ENCODE measurements at regions not wholly inside any gene's neighbourhood (a gene's known extent, or its start where the extent isn't known, plus 50 kb on each side); places are given as distances from the start of the nearest gene placed in this dataset.
A peak's percentile ranks its signal among the peaks of the same experiment; 100 is the strongest.

- CTCF ChIA-PET = no interaction called here
Observed at GRCh38 chr20:24810676-24811407, 138.2 kb upstream of the CST7 start.

GRCh38 chr20:24812373-24812772 is 136.7 kb upstream of the CST7 start:
- ChIA-PET CTCF (no interaction called here), POLR2A (no interaction called here)
- in situ Hi-C loops (cut with HindIII; ENCODE audit: low pct_unique_long_range_greater_than_20kb, low sequenced_read_pairs) (no loop called here), intact Hi-C loops (cut with micrococcal nuclease; ENCODE audit: unreplicated experiment) (no loop called here)
- no peaks in the 10 kb centered on the region for H3K4me1 ChIP-seq (ENCODE audit: control insufficient read depth, insufficient read depth, low read length)
- no peak for ATAC-seq
- H3K27ac ChIP-seq (ENCODE audit: low read length) = no peak overlapping the region
- DNase-seq (ENCODE audit: low read depth, low spot score) = no peak
- H3K4me3 ChIP-seq (ENCODE audit: low read depth in 2 of 2, low read length in 2 of 2) = no peak overlapping the region
- H3K36me3 ChIP-seq (ENCODE audit: control insufficient read depth, insufficient read depth, low read length) = no peaks in the 10 kb centered on the region
- H3K9me3 ChIP-seq (ENCODE audit: control insufficient read depth, insufficient read depth, low read depth, low read length) = no peaks in the 10 kb centered on the region
- peaks cover 3% of the 10 kb centered on the region; the same call in 1 of the 2 replicates for H3K27me3 ChIP-seq (ENCODE audit: control insufficient read depth, insufficient read depth, low read length)
- TF ChIP-seq POLR2AphosphoS5 (IDR thresholded peaks at IDR 0.05; ENCODE audit: low read depth, low read length) (no peak), SIN3A (IDR thresholded peaks at IDR 0.05; ENCODE audit: borderline replicate concordance, insufficient read depth, low read depth, low read length) (no peak), TCF7L2 (IDR thresholded peaks at IDR 0.05; ENCODE audit: low read depth, low read length) (no peak)
- TF ChIP-seq, protein P1, sequence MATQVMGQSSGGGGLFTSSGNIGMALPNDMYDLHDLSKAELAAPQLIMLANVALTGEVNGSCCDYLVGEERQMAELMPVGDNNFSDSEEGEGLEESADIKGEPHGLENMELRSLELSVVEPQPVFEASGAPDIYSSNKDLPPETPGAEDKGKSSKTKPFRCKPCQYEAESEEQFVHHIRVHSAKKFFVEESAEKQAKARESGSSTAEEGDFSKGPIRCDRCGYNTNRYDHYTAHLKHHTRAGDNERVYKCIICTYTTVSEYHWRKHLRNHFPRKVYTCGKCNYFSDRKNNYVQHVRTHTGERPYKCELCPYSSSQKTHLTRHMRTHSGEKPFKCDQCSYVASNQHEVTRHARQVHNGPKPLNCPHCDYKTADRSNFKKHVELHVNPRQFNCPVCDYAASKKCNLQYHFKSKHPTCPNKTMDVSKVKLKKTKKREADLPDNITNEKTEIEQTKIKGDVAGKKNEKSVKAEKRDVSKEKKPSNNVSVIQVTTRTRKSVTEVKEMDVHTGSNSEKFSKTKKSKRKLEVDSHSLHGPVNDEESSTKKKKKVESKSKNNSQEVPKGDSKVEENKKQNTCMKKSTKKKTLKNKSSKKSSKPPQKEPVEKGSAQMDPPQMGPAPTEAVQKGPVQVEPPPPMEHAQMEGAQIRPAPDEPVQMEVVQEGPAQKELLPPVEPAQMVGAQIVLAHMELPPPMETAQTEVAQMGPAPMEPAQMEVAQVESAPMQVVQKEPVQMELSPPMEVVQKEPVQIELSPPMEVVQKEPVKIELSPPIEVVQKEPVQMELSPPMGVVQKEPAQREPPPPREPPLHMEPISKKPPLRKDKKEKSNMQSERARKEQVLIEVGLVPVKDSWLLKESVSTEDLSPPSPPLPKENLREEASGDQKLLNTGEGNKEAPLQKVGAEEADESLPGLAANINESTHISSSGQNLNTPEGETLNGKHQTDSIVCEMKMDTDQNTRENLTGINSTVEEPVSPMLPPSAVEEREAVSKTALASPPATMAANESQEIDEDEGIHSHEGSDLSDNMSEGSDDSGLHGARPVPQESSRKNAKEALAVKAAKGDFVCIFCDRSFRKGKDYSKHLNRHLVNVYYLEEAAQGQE (IDR thresholded peaks at IDR 0.05; ENCODE audit: insufficient read depth in 1 of 2, low read depth in 2 of 2, low read length in 1 of 2) = no peak
- TF ChIP-seq, protein P2, sequence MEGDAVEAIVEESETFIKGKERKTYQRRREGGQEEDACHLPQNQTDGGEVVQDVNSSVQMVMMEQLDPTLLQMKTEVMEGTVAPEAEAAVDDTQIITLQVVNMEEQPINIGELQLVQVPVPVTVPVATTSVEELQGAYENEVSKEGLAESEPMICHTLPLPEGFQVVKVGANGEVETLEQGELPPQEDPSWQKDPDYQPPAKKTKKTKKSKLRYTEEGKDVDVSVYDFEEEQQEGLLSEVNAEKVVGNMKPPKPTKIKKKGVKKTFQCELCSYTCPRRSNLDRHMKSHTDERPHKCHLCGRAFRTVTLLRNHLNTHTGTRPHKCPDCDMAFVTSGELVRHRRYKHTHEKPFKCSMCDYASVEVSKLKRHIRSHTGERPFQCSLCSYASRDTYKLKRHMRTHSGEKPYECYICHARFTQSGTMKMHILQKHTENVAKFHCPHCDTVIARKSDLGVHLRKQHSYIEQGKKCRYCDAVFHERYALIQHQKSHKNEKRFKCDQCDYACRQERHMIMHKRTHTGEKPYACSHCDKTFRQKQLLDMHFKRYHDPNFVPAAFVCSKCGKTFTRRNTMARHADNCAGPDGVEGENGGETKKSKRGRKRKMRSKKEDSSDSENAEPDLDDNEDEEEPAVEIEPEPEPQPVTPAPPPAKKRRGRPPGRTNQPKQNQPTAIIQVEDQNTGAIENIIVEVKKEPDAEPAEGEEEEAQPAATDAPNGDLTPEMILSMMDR (IDR thresholded peaks at IDR 0.05) = no peak
- no TSS peak for BruUV-seq (replicated peaks)

More at GRCh38 chr20:24810676-24811407, 138.2 kb upstream of the CST7 start:
- Histone ChIP-seq H3K9me3 (ENCODE audit: control insufficient read depth, insufficient read depth, low read depth, low read length) (no peaks in the 10 kb centered on the region), H3K36me3 (ENCODE audit: control insufficient read depth, insufficient read depth, low read length) (no peaks in the 10 kb centered on the region), H3K27ac (ENCODE audit: low read length) (no peak overlapping the region), H3K4me1 (ENCODE audit: control insufficient read depth, insufficient read depth, low read length) (no peaks in the 10 kb centered on the region), H3K4me3 (ENCODE audit: low read depth in 2 of 2, low read length in 2 of 2) (no peak overlapping the region), H3K27me3 (ENCODE audit: control insufficient read depth, insufficient read depth, low read length) (no peaks in the 10 kb centered on the region; the same call in 1 of the 2 replicates)
- DNase-seq (ENCODE audit: low read depth, low spot score) (no peak), ATAC-seq (peak; percentile 37; the same call in 1 of the 2 replicates)
- no TSS peak for BruUV-seq (replicated peaks)
- in situ Hi-C loops (cut with HindIII; ENCODE audit: low pct_unique_long_range_greater_than_20kb, low sequenced_read_pairs) = no loop called here
- intact Hi-C loops (cut with micrococcal nuclease; ENCODE audit: unreplicated experiment) = no loop called here
- POLR2A ChIA-PET = no interaction called here
- no peak for TF ChIP-seq TCF7L2 (IDR thresholded peaks at IDR 0.05; ENCODE audit: low read depth, low read length)
- TF ChIP-seq, protein P2 (IDR thresholded peaks at IDR 0.05) = no peak
- TF ChIP-seq, protein P1 (IDR thresholded peaks at IDR 0.05; ENCODE audit: insufficient read depth in 1 of 2, low read depth in 2 of 2, low read length in 1 of 2) = no peak
